Prostate gland (tissue), 2 donors: ENCODE measurements at regions not wholly inside any gene's neighbourhood (a gene's known extent, or its start where the extent isn't known, plus 50 kb on each side); places are given as distances from the start of the nearest gene placed in this dataset.

ENCODE experiments used
- POLR2A ChIP-seq: fragments of 450-650 bp; IDR thresholded peaks from one replicate; pipeline ENCODE4 v1.6.1; 2016; ENCODE audit warnings: antibody characterized with exemption, mild to moderate bottlenecking
- TF ChIP-seq, protein P1 (sequence below), 4 experiments: fragments of 200-600 bp in 2 of 4; fragments of 450-650 bp in 2 of 4; sonication (generic) in 2 of 4; IDR thresholded peaks; 1 replicate in 3 of 4; 2 replicates in 1 of 4; pipeline ENCODE4 v1.5.1; 2016 to 2019; ENCODE audit warnings: antibody characterized with exemption in 4 of 4, mild to moderate bottlenecking in 2 of 4, moderate library complexity in 2 of 4

DNA sequence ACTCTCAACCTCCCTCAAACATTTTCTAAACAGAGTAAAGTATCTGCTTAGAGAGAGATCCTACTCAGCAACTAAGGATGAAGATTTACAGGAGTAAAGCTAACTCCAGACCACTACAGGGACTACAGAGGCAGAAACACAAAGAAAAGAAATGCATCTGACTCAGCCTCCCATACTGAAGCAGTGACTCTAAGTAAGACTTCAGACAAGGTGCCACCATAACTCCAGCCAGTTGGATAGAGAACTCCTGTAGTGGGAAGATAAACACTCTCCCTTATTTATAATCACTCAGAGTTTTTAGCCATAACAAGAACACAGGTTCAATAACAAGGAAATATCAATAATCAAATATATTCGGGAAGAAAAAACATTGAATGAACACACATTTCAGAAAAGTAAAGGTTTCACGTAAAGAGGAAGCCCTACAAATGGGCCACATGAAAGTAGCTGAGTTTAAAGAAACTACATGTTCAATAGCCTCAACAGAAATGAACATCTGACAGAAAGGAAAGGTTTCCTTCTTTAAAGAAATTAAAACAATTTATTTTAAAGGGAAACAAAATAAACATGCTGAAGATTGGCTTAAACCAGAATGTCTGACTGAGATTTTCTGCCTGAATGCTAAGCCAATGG lies 519.9 kb downstream of the KCNJ3 start:
- TF ChIP-seq, protein P1, sequence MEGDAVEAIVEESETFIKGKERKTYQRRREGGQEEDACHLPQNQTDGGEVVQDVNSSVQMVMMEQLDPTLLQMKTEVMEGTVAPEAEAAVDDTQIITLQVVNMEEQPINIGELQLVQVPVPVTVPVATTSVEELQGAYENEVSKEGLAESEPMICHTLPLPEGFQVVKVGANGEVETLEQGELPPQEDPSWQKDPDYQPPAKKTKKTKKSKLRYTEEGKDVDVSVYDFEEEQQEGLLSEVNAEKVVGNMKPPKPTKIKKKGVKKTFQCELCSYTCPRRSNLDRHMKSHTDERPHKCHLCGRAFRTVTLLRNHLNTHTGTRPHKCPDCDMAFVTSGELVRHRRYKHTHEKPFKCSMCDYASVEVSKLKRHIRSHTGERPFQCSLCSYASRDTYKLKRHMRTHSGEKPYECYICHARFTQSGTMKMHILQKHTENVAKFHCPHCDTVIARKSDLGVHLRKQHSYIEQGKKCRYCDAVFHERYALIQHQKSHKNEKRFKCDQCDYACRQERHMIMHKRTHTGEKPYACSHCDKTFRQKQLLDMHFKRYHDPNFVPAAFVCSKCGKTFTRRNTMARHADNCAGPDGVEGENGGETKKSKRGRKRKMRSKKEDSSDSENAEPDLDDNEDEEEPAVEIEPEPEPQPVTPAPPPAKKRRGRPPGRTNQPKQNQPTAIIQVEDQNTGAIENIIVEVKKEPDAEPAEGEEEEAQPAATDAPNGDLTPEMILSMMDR (IDR thresholded peaks at IDR 0.05): no peak
- no peak for TF ChIP-seq POLR2A
